ENCODE measurements at regions not wholly inside any gene's neighbourhood (a gene's known extent, or its start where the extent isn't known, plus 50 kb on each side); places are given as distances from the start of the nearest gene placed in this dataset.

DNA sequence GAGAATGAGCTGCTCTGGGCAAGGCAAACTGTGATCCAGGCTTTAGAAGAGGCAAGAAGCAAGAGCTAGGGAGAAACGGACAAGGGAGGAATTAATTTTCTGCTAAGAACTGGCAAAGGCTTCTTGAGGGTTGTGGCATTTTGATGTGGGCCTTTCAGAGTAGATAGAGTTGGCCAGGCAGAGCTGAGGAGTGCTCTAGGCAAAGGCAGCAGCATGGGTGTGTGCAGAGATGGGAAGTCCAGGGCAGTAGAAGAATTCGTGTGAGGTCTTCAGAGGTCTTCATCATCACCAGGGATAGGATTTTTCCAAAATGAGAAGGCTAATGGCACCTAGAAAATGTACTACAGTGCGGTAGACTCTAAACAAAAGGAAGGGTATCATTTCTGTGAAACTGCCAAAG, 237.8 kb downstream of the LTN1 start:
- dilution Hi-C loops (cut with MboI; ENCODE audit: extremely low pct_ligation_motif_present, low sequenced_read_pairs): no loop called here
- H3K27ac ChIP-seq (ENCODE audit: control insufficient read depth, insufficient read depth, low read length): no peak overlapping the region
- no peak overlapping the region for H3K9ac ChIP-seq (ENCODE audit: control insufficient read depth, extremely low read depth, insufficient read depth, low read length)
- no peaks in the 10 kb centered on the region for H3K27me3 ChIP-seq (ENCODE audit: control insufficient read depth, extremely low read depth, insufficient read depth, low read length)
- no peaks in the 10 kb centered on the region for H3K9me3 ChIP-seq (ENCODE audit: control insufficient read depth, low read depth, low read length)
- no peak overlapping the region for H2AFZ ChIP-seq (ENCODE audit: control insufficient read depth, low read length)
- DNase-seq (ENCODE audit: low read depth, low spot score): no peak
- H3K9me1 ChIP-seq (ENCODE audit: control insufficient read depth, extremely low read depth, insufficient read depth, low read length): no peaks in the 10 kb centered on the region
- no peak overlapping the region for H3K4me3 ChIP-seq (ENCODE audit: control insufficient read depth in 2 of 3, extremely low read depth in 1 of 3, insufficient read depth in 2 of 3, low read depth in 1 of 3, low read length in 3 of 3)
- no peaks in the 10 kb centered on the region for H3K79me2 ChIP-seq (ENCODE audit: control insufficient read depth, insufficient read depth, low read length)
- FAIRE-seq: no peak
- H4K20me1 ChIP-seq (ENCODE audit: control insufficient read depth, extremely low read depth, insufficient read depth, low read length): no peaks in the 10 kb centered on the region
- TF ChIP-seq, protein P1, sequence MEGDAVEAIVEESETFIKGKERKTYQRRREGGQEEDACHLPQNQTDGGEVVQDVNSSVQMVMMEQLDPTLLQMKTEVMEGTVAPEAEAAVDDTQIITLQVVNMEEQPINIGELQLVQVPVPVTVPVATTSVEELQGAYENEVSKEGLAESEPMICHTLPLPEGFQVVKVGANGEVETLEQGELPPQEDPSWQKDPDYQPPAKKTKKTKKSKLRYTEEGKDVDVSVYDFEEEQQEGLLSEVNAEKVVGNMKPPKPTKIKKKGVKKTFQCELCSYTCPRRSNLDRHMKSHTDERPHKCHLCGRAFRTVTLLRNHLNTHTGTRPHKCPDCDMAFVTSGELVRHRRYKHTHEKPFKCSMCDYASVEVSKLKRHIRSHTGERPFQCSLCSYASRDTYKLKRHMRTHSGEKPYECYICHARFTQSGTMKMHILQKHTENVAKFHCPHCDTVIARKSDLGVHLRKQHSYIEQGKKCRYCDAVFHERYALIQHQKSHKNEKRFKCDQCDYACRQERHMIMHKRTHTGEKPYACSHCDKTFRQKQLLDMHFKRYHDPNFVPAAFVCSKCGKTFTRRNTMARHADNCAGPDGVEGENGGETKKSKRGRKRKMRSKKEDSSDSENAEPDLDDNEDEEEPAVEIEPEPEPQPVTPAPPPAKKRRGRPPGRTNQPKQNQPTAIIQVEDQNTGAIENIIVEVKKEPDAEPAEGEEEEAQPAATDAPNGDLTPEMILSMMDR (optimal IDR thresholded peaks at IDR 0.05 in 1 of 3, IDR thresholded peaks at IDR 0.05 in 1 of 3, conservative IDR thresholded peaks at IDR 0.05 in 1 of 3; ENCODE audit: extremely low read depth in 1 of 3, insufficient read depth in 2 of 3, low read length in 3 of 3): no peak
- TF ChIP-seq EZH2 (IDR thresholded peaks at IDR 0.05; ENCODE audit: low read length): no peak
- H3K4me1 ChIP-seq (ENCODE audit: control insufficient read depth, extremely low read depth, insufficient read depth, low read length): peaks cover 6% of the 10 kb centered on the region
- no peaks in the 10 kb centered on the region for H3K36me3 ChIP-seq (ENCODE audit: control insufficient read depth in 2 of 2, extremely low read depth in 1 of 2, insufficient read depth in 2 of 2, low read length in 2 of 2)
- no peak overlapping the region for H3K4me2 ChIP-seq (ENCODE audit: control insufficient read depth, extremely low read depth, insufficient read depth, low read depth, low read length)

- no peak overlapping the region for H3K4me3 ChIP-seq (ENCODE audit: control insufficient read depth in 2 of 3, extremely low read depth in 1 of 3, insufficient read depth in 2 of 3, low read depth in 1 of 3, low read length in 3 of 3)
- no peak for FAIRE-seq
- dilution Hi-C loops (cut with MboI; ENCODE audit: extremely low pct_ligation_motif_present, low sequenced_read_pairs): no loop called here
- no peaks in the 10 kb centered on the region for H3K9me3 ChIP-seq (ENCODE audit: control insufficient read depth, low read depth, low read length)
- H2AFZ ChIP-seq (ENCODE audit: control insufficient read depth, low read length): no peak overlapping the region
- H3K4me1 ChIP-seq (ENCODE audit: control insufficient read depth, extremely low read depth, insufficient read depth, low read length): peaks cover 6% of the 10 kb centered on the region
- no peaks in the 10 kb centered on the region for H3K27me3 ChIP-seq (ENCODE audit: control insufficient read depth, extremely low read depth, insufficient read depth, low read length)
- H3K36me3 ChIP-seq (ENCODE audit: control insufficient read depth in 2 of 2, extremely low read depth in 1 of 2, insufficient read depth in 2 of 2, low read length in 2 of 2): no peaks in the 10 kb centered on the region
- no peaks in the 10 kb centered on the region for H3K9me1 ChIP-seq (ENCODE audit: control insufficient read depth, extremely low read depth, insufficient read depth, low read length)
- TF ChIP-seq EZH2 (IDR thresholded peaks at IDR 0.05; ENCODE audit: low read length): no peak
- TF ChIP-seq, protein P1 (optimal IDR thresholded peaks at IDR 0.05 in 1 of 3, IDR thresholded peaks at IDR 0.05 in 1 of 3, conservative IDR thresholded peaks at IDR 0.05 in 1 of 3; ENCODE audit: extremely low read depth in 1 of 3, insufficient read depth in 2 of 3, low read length in 3 of 3): no peak
- no peaks in the 10 kb centered on the region for H4K20me1 ChIP-seq (ENCODE audit: control insufficient read depth, extremely low read depth, insufficient read depth, low read length)
- DNase-seq (ENCODE audit: low read depth, low spot score): no peak
- no peak overlapping the region for H3K9ac ChIP-seq (ENCODE audit: control insufficient read depth, extremely low read depth, insufficient read depth, low read length)
- H3K27ac ChIP-seq (ENCODE audit: control insufficient read depth, insufficient read depth, low read length): no peak overlapping the region
- no peak overlapping the region for H3K4me2 ChIP-seq (ENCODE audit: control insufficient read depth, extremely low read depth, insufficient read depth, low read depth, low read length)
- no peaks in the 10 kb centered on the region for H3K79me2 ChIP-seq (ENCODE audit: control insufficient read depth, insufficient read depth, low read length)
Measured at GRCh38 chr21:28754127-28754611, 238.5 kb downstream of the LTN1 start.
